Inflammatory macrophage treated with lipopolysaccharide for 1 hour (primary cell): ENCODE measurements at regions not wholly inside any gene's neighbourhood (a gene's known extent, or its start where the extent isn't known, plus 50 kb on each side); places are given as distances from the start of the nearest gene placed in this dataset.
"Not testable (repeated sequence)": the region's sequence is repeated elsewhere in the genome, so short reads cannot be mapped to it uniquely, and the experiment has no call there.

Experiments used
- DNase-seq, 2 donors: peaks; one replicate each; pipeline ENCODE4 v3.0.0-alpha.2; 2020 to 2022

GRCh38 chr2:128416109-128416785 is 97.6 kb upstream of the HS6ST1 start:
- no peak for DNase-seq

GRCh38 chr2:128416806-128417205 is 98.1 kb upstream of the HS6ST1 start:
- no peak for DNase-seq

GRCh38 chr2:128417264-128417663 is 98.6 kb upstream of the HS6ST1 start:
- not testable (repeated sequence) for DNase-seq

- no peak for DNase-seq
Observed at GRCh38 chr2:128420131-128420530, 101.5 kb upstream of the HS6ST1 start.

- no peak for DNase-seq
Observed at GRCh38 chr2:128420776-128421175, 102.1 kb upstream of the HS6ST1 start.

- no peak for DNase-seq
Observed at GRCh38 chr2:128421286-128421685, 102.6 kb upstream of the HS6ST1 start.

- no peak for DNase-seq
Observed at GRCh38 chr2:128421861-128422311, 103.2 kb upstream of the HS6ST1 start.

- no peak for DNase-seq
Observed at GRCh38 chr2:128422571-128422970, 103.9 kb upstream of the HS6ST1 start.

- no peak for DNase-seq
Observed at GRCh38 chr2:128423788-128424165, 105.1 kb upstream of the HS6ST1 start.

- DNase-seq = no peak
Observed at GRCh38 chr2:128424406-128425171, 105.9 kb upstream of the HS6ST1 start.

- no peak for DNase-seq
Observed at GRCh38 chr2:128425216-128425615, 106.5 kb upstream of the HS6ST1 start.

GRCh38 chr2:128425731-128426620 is 107.3 kb upstream of the HS6ST1 start:
- no peak for DNase-seq

- DNase-seq = no peak
Observed at GRCh38 chr2:128427413-128427755, 108.7 kb upstream of the HS6ST1 start.

GRCh38 chr2:128428415-128428814 is 109.7 kb upstream of the HS6ST1 start:
- DNase-seq = no peak

GRCh38 chr2:128432423-128432822 is 113.8 kb upstream of the HS6ST1 start:
- no peak for DNase-seq

- no peak for DNase-seq
Observed at GRCh38 chr2:128433911-128434550, 115.4 kb upstream of the HS6ST1 start.

GRCh38 chr2:128435576-128436478 is 117.2 kb upstream of the HS6ST1 start:
- no peak for DNase-seq

- DNase-seq = no peak
Observed at GRCh38 chr2:128436479-128437203, 118.0 kb upstream of the HS6ST1 start.

GRCh38 chr2:128437204-128437565 is 118.5 kb upstream of the HS6ST1 start:
- no peak for DNase-seq

- no peak for DNase-seq
Observed at GRCh38 chr2:128438091-128438490, 119.4 kb upstream of the HS6ST1 start.

- DNase-seq = no peak
Observed at GRCh38 chr2:128438586-128438985, 119.9 kb upstream of the HS6ST1 start.
